Liver (tissue), 2 donors: ENCODE measurements at regions not wholly inside any gene's neighbourhood (a gene's known extent, or its start where the extent isn't known, plus 50 kb on each side); places are given as distances from the start of the nearest gene placed in this dataset.

Experiments used
- TF ChIP-seq, protein P1 (sequence below): fragments of 150-350 bp; IDR thresholded peaks from 2 replicates; pipeline ENCODE4 v1.5.1; 2017; ENCODE audit warnings: improper control_type of control experiment, low read depth, low read length; ENCODE audit not compliant: missing input control
- donor health status: healthy.

- TF ChIP-seq, protein P1, sequence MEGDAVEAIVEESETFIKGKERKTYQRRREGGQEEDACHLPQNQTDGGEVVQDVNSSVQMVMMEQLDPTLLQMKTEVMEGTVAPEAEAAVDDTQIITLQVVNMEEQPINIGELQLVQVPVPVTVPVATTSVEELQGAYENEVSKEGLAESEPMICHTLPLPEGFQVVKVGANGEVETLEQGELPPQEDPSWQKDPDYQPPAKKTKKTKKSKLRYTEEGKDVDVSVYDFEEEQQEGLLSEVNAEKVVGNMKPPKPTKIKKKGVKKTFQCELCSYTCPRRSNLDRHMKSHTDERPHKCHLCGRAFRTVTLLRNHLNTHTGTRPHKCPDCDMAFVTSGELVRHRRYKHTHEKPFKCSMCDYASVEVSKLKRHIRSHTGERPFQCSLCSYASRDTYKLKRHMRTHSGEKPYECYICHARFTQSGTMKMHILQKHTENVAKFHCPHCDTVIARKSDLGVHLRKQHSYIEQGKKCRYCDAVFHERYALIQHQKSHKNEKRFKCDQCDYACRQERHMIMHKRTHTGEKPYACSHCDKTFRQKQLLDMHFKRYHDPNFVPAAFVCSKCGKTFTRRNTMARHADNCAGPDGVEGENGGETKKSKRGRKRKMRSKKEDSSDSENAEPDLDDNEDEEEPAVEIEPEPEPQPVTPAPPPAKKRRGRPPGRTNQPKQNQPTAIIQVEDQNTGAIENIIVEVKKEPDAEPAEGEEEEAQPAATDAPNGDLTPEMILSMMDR = no peak
These were observed 51.6 kb upstream of the HPDL start (continued) for GRCh38 chr1:45275054-45275453.
